HG02759 (cell line): ENCODE measurements at regions not wholly inside any gene's neighbourhood (a gene's known extent, or its start where the extent isn't known, plus 50 kb on each side); places are given as distances from the start of the nearest gene placed in this dataset.

ENCODE experiments used
- ATAC-seq: cut with Tn5 transposase; IDR thresholded peaks from one replicate; pipeline ENCODE4 v1.9.1; 2021; ENCODE audit warnings: mild to moderate bottlenecking, moderate library complexity; ENCODE audit not compliant: unreplicated experiment

DNA sequence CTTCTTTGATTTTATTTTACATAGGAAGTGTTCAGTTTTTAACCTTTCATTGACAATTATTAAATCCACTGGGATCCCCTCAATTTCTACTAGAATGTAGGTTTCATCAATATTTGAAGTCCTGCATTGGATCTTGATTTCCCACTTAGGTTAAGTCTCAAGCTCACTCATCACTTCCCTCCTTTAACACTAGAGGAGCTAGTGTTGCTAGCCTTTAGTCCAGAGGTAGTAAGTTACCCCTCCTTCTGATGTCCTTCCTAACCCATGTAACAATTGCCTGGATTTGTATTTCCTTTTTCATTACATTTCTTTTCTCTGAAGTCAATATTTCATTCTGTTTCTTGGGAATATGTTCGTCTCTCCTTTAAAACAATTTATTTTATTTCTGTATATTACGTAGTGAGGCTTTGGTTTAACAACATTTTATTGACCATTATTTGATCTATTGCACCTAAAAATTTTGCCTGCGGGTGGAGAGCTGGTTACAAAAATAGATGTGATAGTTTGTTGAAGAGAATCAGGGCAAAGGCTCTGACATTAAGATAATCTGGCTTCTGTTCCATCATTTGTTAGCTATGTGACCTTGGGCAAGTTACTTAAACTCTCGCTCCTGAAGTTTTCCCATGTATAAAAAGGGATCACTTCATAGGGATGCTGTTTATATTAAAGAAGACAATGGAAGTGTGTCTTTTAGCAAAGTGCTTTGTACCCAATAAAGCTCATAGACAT is 833.0 kb downstream of the SLC4A3 start:
- no peak for ATAC-seq

DNA sequence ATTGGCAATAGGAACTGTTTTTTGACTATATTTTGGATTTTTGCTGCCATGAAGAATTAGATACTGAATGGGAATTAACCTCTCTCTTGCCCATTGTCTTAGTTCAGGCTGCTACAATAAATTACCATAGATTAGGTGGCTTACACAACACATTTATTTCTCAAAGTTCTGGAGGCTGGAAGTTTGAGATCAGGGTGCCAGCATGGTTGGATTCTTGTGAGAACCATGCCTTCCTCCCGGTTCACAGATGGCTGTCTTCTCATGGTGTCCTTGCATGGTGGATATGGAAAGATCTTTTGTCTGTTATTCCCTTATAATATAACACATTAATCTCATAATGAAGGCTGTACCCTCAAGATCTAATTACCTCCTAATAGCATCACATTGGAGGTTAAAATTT is 836.4 kb downstream of the SLC4A3 start:
- ATAC-seq: no peak

DNA sequence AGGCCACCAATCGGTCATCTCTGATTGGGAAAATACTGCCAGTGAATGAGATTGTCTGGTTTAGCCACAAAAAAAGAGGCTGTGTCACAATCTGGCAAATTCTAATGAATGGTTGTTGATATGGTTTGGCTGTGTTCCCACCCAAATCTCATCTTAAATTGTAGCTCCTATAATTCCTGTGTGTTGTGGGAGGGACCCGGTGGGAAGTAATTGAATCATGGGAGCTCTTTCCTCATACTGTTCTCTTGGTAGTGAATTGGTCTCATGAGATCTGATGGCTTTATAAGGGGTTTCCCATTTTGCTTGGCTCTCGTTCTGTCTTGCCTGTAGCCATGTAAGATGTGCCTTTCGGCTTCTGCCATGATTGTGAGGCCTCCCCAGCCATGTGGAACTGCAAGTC is 838.3 kb downstream of the SLC4A3 start:
- no peak for ATAC-seq

GRCh38 chr2:220466251-220466691 is 838.8 kb downstream of the SLC4A3 start:
- no peak for ATAC-seq

GRCh38 chr2:220469201-220469600 is 841.8 kb downstream of the SLC4A3 start:
- no peak for ATAC-seq

- ATAC-seq: no peak
These were observed 846.2 kb downstream of the SLC4A3 start for GRCh38 chr2:220473611-220474010.

- no peak for ATAC-seq
These were observed 849.4 kb downstream of the SLC4A3 start for GRCh38 chr2:220476877-220477276.

GRCh38 chr2:220478305-220479058 is 851.1 kb downstream of the SLC4A3 start:
- no peak for ATAC-seq

DNA sequence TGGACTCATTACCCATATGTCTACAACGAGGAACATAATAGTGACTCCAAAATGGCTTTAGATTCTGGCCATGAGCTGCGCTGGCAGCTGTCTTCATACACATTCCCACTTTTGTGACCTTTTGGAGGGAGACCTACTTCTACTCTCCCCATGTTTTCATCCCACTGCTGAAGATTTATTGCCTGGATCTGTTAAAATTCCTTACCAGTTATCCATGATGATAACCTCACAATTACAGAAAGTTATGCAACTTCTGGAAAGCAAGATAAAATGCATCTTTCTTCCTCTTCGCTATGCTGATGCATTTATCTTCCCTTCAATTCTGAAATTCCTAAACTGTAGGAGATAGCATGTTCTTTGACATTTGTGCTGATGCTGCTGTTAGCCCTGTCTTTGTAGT is 855.3 kb downstream of the SLC4A3 start:
- ATAC-seq: no peak

- no peak for ATAC-seq
These were observed 861.7 kb downstream of the SLC4A3 start for GRCh38 chr2:220489121-220489520.

DNA sequence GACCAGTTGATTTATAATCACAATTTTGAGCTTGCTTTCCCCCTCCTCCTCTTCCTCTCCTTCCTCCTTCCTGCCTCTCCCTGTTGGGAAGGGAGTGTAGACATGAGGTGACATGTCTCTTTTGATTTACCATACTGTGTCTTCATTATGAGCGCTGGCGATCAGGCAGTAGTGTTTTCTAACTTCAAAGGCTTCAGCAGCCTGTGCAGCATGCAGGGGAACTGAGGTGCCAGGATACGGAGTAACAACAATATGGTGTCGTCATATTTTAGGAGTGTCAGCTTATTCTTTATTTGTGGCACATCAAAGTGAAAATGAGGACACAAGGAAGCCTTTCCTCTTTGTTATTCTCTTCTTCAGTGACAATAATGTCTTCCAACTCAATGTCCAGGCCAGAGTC is 864.2 kb downstream of the SLC4A3 start:
- no peak for ATAC-seq

DNA sequence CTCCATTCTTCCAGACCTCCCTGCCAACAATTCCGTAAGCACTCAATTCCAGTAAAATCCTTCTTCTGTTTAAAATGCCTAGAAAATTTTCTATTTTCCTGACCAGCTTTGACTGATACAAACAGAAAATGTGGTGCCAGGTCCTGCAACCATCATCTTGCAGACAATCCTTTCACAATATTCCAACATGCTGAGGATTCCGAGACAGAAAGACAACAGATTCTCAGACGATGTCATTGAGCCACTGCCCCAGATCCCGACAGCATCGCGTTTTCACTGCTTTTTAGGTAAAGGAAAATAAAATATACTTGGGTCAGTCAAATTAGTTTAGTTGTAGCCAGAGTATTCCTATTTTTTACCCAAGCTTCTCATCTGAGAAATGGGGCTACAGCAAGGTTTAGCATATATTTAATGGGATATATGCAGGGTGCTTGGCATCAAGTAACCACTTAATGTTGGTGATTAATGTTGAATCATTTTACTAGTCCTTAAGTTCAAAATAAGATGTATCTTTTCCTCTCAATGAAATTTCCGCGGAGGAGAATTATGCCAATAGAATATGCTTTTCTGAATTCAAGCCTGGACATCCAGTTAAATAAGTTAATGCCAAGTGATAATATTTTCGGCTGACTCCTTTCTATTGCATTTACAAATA is 866.6 kb downstream of the SLC4A3 start:
- no peak for ATAC-seq

GRCh38 chr2:220496513-220496912 is 869.1 kb downstream of the SLC4A3 start:
- ATAC-seq: no peak

DNA sequence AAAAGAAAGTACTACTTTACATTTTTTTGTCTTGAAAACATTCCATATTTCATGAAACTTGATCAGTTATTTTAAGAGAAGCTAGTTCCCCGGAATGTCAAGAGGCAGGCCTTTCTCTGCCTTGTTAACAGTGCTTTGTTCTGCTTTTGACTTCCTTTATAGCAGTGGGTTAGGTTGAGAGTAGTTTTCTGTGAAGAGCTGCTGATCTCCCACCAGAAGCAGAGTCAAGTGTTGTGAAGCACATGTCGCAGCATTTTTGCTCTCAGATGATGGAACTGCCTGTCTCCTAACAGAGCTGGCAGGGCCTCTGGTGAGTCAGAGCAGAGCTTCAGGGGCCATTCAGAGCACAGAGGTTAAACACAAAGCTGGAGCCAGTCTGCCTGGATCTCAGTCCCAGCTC is 871.8 kb downstream of the SLC4A3 start:
- ATAC-seq: no peak

GRCh38 chr2:220502539-220502938 is 875.1 kb downstream of the SLC4A3 start:
- no peak for ATAC-seq

DNA sequence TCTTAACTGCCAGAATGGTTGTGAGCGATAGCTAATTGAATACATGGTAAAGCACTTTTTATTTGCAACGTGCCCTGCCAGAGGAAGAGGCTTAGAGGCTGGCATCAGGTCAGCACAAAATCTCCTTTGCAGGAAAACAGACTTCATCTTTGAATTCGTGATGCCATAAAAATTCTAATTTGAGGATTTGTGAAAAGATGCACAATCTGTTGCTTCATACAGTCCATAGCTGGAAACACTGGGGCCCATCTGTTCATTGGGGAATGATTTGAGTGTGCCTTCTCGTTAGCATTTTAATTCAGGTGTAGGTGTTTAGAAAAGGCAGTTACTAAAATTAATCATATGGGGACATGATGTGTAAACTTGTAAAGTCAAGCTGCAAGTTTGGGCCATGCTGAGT is 876.0 kb downstream of the SLC4A3 start:
- no peak for ATAC-seq

- no peak for ATAC-seq
These were observed 877.6 kb downstream of the SLC4A3 start for GRCh38 chr2:220504938-220505503.

GRCh38 chr2:220506466-220506865 is 879.0 kb downstream of the SLC4A3 start:
- no peak for ATAC-seq

GRCh38 chr2:220509096-220509757 is 881.8 kb downstream of the SLC4A3 start:
- no peak for ATAC-seq

GRCh38 chr2:220509966-220510365 is 882.5 kb downstream of the SLC4A3 start:
- ATAC-seq: no peak

- ATAC-seq: no peak
These were observed 883.2 kb downstream of the SLC4A3 start for GRCh38 chr2:220510668-220511067.
